NCI-H1930 (cell line): ENCODE measurements at regions not wholly inside any gene's neighbourhood (a gene's known extent, or its start where the extent isn't known, plus 50 kb on each side); places are given as distances from the start of the nearest gene placed in this dataset.
"Not testable (repeated sequence)": the region's sequence is repeated elsewhere in the genome, so short reads cannot be mapped to it uniquely, and the experiment has no call there.

Source experiments
- DNase-seq, 2 experiments: peaks; one replicate each; lab custom pipeline; 2025; lab: John Stamatoyannopoulos, UW

DNA sequence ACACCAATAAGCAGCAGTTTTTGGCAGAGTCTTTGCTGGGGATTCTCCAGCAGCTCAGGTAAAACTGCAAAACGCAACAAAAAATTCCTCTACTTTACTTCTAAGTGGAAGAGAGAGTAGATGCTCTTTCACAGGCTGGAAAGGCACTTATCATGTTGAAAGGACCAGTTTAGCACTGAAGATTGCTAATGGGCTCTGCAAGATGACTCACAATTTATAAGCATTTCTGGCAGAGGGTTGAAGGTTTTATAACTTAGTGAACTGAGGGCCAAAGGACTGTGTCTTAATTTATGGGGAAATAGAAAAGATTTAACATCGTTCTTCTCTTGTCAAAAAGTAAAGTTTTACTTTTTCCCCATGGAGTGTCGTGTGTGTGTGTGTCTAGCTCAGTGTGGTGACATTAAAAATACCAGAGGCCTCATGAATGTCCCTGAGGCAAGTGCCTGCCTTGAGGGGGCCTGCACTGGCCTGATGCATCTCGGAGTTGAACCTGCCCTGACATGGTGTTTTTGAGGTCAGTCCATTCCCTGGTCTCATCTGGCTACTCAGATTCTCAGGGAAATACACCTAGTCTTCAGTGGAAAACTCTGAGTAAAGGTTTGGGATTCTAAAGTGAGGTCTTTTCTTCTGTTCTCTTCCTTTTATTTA is 1092.0 kb downstream of the NAALADL2 start:
- no peak for DNase-seq

DNA sequence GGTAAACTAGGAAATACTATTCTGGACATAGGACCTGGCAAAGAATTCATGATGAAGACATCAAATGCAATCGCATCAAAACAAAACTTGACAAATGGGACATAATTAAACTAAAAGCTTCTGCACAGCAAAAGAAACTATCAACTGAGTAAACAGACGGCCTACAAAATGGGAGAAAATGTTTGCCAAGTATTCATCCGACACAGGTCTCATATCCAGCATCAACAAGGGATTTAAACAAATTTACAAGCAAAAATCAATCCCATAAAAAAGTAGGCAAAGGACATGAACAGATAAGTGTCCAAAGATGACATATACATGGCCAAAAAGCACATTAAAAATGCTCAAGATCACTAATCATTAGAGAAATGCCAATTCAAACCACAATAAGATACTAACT is 1088.9 kb downstream of the NAALADL2 start:
- peak in 1 of 2 experiments; percentile 15 for DNase-seq

DNA sequence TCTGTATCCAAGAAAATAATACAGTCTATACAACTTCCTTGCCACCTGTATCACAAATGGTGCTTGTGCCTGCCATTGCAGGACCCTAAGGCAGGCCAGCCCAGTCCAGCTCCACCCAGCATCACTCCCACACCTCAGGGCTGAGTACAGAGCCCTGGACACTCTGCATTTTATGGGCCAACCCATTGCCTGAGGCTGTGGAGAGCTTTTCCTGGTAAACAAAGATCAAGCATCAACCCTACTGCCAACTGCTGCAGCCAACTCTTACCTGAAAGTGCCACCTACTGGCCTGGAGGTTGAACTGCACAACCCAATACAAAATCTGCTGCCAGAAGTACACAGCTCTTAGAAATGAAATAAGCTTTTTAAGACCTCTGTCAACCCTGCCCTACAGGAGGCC is 1082.2 kb downstream of the NAALADL2 start:
- DNase-seq = no peak

DNA sequence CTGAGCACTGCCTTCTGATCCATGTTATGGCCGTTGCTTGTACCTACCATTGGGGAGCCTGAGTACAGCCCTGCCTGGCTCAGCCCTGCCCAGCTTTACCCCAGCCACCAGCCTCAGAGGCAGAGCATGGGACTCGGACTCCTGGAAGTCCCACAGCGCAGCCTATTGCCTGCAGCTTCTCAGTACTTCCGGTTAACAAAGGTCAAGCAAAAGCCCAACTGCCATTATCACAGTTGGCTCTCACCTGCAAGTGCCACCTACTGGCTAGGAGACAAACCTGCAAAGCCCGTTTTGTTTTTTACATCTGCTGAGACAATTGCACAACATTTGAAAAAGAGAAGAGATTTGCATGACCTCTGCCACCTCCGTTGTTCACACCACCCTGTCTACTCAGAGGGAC is 1081.7 kb downstream of the NAALADL2 start:
- no peak for DNase-seq

- DNase-seq = no peak
These were observed 1081.1 kb downstream of the NAALADL2 start for GRCh38 chr3:175940243-175940642.

- DNase-seq = not testable (repeated sequence)
These were observed 1078.2 kb downstream of the NAALADL2 start for GRCh38 chr3:175937367-175937766.

GRCh38 chr3:175932586-175932985 is 1073.5 kb downstream of the NAALADL2 start:
- no peak for DNase-seq

DNA sequence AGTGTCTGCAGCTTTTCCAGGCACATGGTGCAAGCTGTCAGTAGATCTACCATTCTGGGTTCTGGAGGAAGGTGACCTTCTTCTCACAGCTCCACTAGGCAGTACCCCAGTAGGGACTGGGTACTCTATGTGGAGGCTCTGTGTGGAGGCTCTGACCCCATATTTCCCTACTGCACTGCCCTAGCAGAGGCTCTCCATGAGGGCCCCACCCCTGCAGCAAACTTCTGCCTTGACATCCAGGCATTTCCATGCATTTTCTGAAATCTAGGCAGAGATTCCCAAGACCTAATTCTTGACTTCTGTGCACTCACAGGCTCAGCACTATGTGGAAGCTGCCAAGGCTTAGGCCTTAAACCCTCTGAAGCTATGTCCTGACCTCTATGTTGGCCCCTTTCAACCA is 1060.0 kb downstream of the NAALADL2 start:
- no peak for DNase-seq

DNA sequence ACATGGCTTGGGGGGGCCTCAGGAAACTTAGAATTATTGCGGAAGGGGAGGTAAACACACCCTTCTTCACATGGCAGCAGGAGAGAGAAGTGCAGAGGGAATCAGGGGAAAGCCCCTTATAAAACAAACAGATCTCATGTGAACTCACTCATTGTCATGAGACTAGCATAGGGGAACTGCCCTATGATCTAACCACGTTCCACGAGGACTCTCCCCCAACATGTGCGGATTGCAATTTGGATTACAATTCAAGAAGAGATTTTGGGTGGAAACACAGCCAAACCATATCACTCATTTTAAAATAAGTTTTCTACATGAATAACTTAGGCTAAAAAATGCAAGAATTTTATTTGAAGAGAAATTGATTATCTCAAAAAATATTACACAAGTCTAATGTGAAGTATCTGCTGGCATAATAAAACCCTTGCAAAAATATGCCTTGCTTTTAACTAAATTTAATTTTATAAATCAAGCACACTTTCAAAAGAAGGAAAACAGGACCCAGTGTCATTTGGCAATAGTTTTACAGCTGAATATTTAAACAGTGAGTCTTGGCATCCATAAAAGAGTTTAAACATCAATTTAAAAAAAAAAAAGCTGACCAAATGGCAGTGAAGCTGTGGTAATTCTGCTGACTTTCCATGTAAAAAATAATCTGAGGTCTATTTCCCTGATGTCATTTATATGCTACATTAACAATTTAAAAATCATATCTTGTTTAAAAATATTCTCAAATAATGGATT is 1057.2 kb downstream of the NAALADL2 start:
- DNase-seq = no peak

DNA sequence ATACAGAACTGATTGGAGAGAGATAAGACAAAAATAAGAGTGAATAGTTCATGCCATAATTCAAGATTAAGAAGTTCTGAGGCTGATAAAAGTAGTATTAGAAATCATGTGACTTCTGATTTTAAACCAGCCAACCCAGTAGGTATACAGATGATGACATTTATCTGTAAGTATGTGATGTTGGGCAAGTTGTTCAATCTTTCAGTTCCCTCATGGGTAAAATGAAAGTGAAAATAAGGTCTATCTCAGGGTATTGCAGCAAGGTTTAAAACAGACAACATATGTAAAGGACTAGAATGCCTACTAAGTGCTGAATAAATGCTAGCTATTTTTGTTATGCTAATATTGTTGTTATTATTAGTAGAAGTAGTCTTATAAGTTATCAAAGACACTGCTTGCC is 1055.7 kb downstream of the NAALADL2 start:
- DNase-seq = no peak

DNA sequence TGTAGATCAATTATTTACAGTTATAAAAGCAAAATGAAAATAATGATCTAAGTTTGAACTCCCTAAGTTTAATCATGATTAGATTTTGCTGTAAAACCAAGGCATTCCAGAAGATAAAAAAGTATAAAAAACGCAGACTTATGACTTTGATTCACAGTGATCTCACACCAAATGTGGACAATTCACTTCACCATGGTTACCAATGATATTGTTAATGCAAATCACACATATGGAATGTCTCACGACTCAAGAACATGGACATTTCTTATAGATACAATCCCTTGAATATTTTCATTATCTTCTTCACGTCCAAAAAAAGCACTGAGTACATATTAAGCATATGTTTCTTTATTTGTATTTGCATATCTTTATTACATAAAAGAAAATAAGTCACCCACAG is 1054.2 kb downstream of the NAALADL2 start:
- DNase-seq = no peak

GRCh38 chr3:175911937-175912336 is 1052.8 kb downstream of the NAALADL2 start:
- DNase-seq = no peak

DNA sequence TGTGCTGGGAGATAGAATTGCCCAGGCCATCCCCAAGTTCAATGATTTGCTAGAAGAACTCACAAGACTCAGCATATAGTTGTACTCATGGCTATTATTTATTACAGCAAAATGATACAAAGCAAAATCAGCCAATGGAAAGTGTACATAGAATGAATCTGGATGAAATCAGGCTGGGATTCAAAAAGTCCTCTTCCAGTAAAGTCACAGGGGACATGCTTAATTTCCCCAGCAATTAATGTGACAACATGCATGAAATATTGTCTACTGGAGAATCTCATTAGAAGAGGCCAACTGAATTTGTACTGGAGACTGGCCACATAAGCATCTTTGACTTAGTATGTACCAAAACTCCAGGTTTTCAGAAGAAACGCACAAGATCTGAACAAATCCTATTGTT is 1043.1 kb downstream of the NAALADL2 start:
- DNase-seq = no peak

DNA sequence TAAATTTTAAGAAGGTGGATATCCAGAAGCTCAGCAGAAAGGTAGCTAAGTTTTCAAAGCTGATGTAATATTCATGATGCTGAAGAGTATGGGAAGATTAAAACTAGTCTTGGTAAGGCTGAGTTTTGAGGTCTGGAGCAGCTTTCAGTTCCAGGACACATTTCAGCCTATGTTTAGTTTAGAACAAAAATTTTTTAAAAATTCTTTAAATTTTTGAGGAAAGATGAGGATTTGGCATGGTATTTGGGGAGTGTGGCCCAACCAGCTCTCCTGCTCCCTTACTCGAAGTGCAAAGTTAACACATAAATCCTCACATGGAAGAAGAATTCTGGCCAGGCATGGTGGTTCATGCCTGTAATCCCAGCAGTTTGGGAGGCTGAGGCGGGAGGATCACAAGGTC is 1039.1 kb downstream of the NAALADL2 start:
- no peak for DNase-seq

GRCh38 chr3:175896655-175897054 is 1037.5 kb downstream of the NAALADL2 start:
- DNase-seq = no peak

DNA sequence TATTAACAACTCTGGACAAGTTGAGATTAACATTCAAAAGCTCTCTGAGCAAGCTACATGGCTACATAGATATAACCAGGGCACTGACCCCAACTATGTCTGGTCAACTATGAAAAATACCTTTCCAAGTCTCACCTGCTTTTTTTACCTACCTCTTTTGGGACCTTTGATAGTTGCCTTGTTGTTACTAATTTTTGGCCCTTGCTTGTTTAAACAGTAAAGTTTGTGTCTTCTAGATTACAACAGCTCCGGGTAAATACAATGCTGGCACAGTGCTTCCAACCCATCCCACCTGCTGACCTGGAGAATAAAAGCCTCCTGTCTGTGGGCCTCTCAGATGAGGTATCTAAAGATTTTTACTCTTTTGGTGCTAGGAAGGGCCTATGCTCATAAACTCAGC is 1036.6 kb downstream of the NAALADL2 start:
- no peak for DNase-seq

GRCh38 chr3:175893566-175893965 is 1034.4 kb downstream of the NAALADL2 start:
- no peak for DNase-seq

- DNase-seq = no peak
These were observed 1030.9 kb downstream of the NAALADL2 start for GRCh38 chr3:175890066-175890465.

GRCh38 chr3:175885231-175885766 is 1026.2 kb downstream of the NAALADL2 start:
- DNase-seq = no peak

- DNase-seq = no peak
These were observed 1020.3 kb downstream of the NAALADL2 start for GRCh38 chr3:175879417-175879816.

DNA sequence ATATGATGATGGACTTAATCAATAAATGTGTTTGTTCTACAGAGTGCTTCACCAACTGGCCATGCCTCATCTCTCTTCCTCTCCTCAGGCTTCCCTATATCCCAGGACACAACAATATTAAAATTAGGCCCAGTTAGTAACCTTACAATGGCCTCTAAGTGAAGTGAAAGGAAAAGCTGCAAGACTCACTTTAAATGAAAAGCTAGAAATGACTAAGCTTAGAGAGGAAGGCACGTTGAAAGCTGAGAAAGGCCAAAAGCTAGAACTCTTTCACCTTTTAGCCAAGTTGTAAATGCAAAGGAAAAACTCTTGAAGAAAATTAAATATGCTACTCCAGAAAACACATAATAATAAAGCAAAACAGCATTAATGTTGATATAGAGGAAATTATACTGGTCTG is 1010.3 kb downstream of the NAALADL2 start:
- DNase-seq = no peak

DNA sequence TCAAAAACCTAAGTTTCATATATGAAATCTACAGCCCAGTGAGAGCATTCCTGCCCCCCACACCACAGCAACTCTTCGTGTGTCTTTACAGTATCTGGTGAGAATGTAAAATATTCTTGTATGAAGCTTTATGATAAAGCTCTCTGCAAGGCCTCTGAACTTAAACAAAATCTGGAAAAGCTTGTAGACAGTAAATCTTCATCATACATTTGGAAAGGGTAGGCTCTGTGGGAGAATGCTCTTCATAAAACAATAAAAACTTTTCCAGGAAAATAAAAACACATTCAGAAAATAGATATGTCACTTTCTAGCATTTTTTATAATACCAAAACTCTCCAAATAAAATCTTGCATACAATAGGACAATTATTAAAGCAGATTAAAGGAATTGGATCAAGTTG is 1009.5 kb downstream of the NAALADL2 start:
- no peak for DNase-seq

DNA sequence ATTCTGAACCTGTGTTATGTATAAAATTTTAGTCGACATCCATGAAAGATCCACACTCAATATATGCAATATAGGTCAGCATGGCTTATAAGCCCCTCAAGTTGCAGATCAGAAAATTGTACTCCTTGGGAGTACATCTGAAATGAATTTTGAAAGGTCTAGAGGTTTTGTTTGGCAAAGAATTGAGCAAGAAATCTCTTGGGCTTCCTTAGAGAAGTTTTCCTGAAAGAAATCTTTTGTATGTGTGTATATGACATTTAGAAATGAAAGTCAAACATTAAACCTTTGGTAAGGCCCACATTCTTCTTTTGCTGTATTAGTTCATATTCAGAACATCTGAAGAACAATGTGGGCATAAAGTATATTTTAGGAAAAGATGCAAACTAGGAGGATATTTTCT is 1006.6 kb downstream of the NAALADL2 start:
- no peak for DNase-seq

GRCh38 chr3:175861916-175862315 is 1002.8 kb downstream of the NAALADL2 start:
- DNase-seq = no peak
